GM12874 (cell line): ENCODE measurements at regions not wholly inside any gene's neighbourhood (a gene's known extent, or its start where the extent isn't known, plus 50 kb on each side); places are given as distances from the start of the nearest gene placed in this dataset.

Source experiments
- TF ChIP-seq, protein P1 (sequence below): IDR thresholded peaks from 2 replicates; pipeline ENCODE4 v1.5.1; 2011; ENCODE audit warnings: low read depth, mild to moderate bottlenecking, control low read depth, low read length, moderate library complexity; ENCODE audit not compliant: insufficient read depth

DNA sequence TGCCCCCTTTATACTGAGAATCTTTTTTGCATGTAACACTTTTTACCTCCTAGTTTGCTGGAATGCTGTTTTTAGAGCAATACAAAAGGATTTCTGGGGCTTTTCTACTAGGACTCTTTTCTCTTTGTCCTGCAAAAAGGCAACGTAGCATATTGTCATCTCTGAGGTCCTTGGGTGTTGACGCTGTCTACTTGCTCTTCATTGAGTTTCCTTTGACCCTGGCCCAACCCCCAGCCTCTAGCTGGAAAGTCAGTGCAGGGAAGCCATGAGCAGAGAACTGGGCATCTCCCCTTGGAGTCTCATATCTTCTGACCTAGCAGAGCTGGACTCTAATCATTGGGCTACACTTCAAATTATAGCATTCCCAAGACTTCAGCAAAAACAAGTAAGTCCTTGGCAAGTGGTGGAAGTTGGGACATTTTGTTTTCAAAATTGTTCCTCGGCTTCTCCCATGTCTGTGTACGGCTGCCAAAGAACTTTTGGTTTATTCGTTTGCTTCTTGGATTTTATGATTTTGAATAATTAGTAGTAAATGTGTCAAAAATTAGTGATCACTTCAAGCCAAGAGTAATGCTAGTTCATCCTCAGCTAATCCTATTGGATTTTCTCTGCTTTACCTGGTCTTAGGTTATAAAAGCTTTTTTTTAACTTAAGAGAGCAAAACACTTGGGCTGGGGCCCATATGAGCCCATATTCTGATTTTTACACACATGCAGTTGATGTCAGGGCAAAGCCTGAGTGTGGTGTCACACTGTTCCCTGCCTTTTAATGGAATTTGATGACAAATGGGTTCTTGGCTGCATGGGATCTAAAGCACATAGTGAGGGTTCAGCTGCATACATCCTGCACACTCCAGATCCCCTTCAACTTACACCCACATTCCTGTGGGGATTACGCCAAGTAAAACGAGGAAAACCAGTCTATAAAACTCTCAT is 419.5 kb upstream of the C2CD4B start:
- TF ChIP-seq, protein P1, sequence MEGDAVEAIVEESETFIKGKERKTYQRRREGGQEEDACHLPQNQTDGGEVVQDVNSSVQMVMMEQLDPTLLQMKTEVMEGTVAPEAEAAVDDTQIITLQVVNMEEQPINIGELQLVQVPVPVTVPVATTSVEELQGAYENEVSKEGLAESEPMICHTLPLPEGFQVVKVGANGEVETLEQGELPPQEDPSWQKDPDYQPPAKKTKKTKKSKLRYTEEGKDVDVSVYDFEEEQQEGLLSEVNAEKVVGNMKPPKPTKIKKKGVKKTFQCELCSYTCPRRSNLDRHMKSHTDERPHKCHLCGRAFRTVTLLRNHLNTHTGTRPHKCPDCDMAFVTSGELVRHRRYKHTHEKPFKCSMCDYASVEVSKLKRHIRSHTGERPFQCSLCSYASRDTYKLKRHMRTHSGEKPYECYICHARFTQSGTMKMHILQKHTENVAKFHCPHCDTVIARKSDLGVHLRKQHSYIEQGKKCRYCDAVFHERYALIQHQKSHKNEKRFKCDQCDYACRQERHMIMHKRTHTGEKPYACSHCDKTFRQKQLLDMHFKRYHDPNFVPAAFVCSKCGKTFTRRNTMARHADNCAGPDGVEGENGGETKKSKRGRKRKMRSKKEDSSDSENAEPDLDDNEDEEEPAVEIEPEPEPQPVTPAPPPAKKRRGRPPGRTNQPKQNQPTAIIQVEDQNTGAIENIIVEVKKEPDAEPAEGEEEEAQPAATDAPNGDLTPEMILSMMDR, result no peak

DNA sequence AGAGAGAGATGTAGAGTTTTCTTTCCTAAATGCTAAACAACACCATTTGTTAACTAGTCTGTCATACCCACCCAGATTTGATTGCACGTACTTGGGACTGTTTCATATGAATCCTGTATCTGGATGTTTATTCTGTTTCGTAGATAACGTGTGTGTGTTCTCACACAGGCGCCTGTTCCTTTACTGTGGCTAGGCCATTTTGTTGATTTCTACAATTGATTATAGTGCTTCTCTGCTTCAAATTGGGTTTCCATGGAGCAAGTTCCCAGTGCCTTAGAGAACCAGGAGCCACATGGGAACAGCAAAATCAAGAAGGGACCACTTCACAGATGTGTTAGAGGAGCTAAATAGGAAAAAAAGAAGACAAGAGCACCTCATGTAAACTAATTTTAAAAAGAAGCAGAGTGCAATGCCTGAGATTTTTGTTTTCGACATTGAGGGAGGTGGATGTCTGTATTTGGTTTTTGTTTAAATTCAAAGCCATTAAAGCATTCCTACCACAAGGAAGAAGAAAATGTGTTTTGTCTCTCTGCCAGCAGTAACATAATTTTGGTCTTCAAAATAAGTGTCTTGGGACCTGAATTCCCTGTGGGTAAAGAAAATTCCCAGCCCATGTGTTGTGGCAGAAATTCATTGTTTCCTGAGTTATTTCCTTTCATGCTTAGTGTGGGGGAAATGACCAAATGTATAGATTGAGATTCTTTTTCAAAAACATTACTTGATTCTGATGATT is 424.0 kb upstream of the C2CD4B start:
- TF ChIP-seq, protein P1, result no peak

DNA sequence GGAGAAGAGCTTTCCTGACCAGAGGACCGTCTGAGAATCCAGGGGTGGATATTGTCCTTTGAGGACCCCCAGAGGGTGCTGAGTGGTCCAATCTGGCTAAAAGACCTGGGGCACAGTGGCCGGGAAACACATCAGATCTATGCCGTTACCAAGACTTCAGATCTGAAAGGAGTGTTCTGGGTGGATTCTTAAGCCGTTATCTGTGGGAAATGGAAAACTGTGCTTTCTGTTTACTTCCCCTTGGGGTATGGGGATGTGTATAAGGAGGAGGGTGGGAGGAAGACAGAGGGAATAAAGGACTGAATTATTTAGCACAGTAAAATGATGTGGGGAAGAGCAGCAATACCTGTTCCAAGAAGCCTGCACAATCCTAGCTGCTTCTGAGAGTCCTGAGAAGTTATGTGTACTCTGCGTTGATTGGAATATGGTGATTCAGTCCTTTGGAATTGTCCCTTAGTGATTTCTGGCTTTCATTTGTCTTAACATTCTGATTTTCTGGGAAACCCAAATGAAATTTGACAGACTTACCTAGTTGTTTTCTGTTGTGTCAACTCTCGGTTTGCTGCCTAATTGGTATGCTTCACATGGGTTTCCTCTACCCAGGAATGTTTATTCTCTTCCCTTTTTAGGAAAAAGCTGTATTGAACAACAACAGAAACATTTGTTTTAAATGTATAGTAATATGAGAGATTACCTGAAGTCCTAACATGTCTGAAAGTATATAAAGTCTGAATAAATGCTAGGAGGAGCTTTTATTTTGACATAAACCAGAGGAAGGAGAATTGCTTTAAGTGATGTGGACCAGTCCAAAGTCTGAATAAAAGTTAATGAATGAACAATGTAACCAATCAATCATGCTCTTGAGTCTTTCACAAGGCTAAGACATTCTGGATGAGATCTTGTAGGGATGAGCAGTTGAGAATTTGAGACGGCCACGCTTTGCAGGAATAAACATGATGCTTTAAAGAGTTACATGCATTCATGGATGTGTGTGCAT is 427.1 kb upstream of the C2CD4B start:
- TF ChIP-seq, protein P1, result no peak

GRCh38 chr15:62592920-62593319 is 427.8 kb upstream of the C2CD4B start:
- TF ChIP-seq, protein P1, result no peak

GRCh38 chr15:62593681-62594399 is 428.8 kb upstream of the C2CD4B start:
- TF ChIP-seq, protein P1, result no peak

- TF ChIP-seq, protein P1, result no peak
Measured at GRCh38 chr15:62598217-62598616, 433.1 kb upstream of the C2CD4B start.
